ENCODE measurements at regions not wholly inside any gene's neighbourhood (a gene's known extent, or its start where the extent isn't known, plus 50 kb on each side); places are given as distances from the start of the nearest gene placed in this dataset.
"Not testable (repeated sequence)": the region's sequence is repeated elsewhere in the genome, so short reads cannot be mapped to it uniquely, and the experiment has no call there.

GRCh38 chr20:59460352-59460751 lies 144.0 kb upstream of the PHACTR3 start:
- DNase-seq (ENCODE audit: low read depth, low spot score), result no peak

- no peak for DNase-seq (ENCODE audit: low read depth, low spot score)
Measured at GRCh38 chr20:59461526-59461925, 142.8 kb upstream of the PHACTR3 start.

- DNase-seq (ENCODE audit: low read depth, low spot score), result no peak
Measured at GRCh38 chr20:59462249-59462648, 142.1 kb upstream of the PHACTR3 start.

- DNase-seq (ENCODE audit: low read depth, low spot score), result no peak
Measured at GRCh38 chr20:59463541-59463940, 140.8 kb upstream of the PHACTR3 start.

- no peak for DNase-seq (ENCODE audit: low read depth, low spot score)
Measured at GRCh38 chr20:59466107-59466815, 138.1 kb upstream of the PHACTR3 start.

- no peak for DNase-seq (ENCODE audit: low read depth, low spot score)
Measured at GRCh38 chr20:59468831-59469230, 135.5 kb upstream of the PHACTR3 start.

- DNase-seq (ENCODE audit: low read depth, low spot score), result no peak
Measured at GRCh38 chr20:59469267-59470252, 134.8 kb upstream of the PHACTR3 start.

GRCh38 chr20:59470521-59470920 lies 133.8 kb upstream of the PHACTR3 start:
- no peak for DNase-seq (ENCODE audit: low read depth, low spot score)

- no peak for DNase-seq (ENCODE audit: low read depth, low spot score)
Measured at GRCh38 chr20:59471653-59472421, 132.5 kb upstream of the PHACTR3 start.

GRCh38 chr20:59473742-59474141 lies 130.6 kb upstream of the PHACTR3 start:
- no peak for DNase-seq (ENCODE audit: low read depth, low spot score)

- DNase-seq (ENCODE audit: low read depth, low spot score), result no peak
Measured at GRCh38 chr20:59481067-59481466, 123.3 kb upstream of the PHACTR3 start.

- DNase-seq (ENCODE audit: low read depth, low spot score), result no peak
Measured at GRCh38 chr20:59481477-59482018, 122.8 kb upstream of the PHACTR3 start.

GRCh38 chr20:59482351-59483187 lies 121.8 kb upstream of the PHACTR3 start:
- DNase-seq (ENCODE audit: low read depth, low spot score), result no peak

GRCh38 chr20:59483481-59483880 lies 120.9 kb upstream of the PHACTR3 start:
- DNase-seq (ENCODE audit: low read depth, low spot score), result no peak

- DNase-seq (ENCODE audit: low read depth, low spot score), result no peak
Measured at GRCh38 chr20:59484228-59484627, 120.1 kb upstream of the PHACTR3 start.

- DNase-seq (ENCODE audit: low read depth, low spot score), result no peak
Measured at GRCh38 chr20:59485576-59486454, 118.5 kb upstream of the PHACTR3 start.

- DNase-seq (ENCODE audit: low read depth, low spot score), result not testable (repeated sequence)
Measured at GRCh38 chr20:59488459-59488858, 115.9 kb upstream of the PHACTR3 start.

- DNase-seq (ENCODE audit: low read depth, low spot score), result not testable (repeated sequence)
Measured at GRCh38 chr20:59490196-59491004, 113.9 kb upstream of the PHACTR3 start.

- no peak for DNase-seq (ENCODE audit: low read depth, low spot score)
Measured at GRCh38 chr20:59491884-59492283, 112.5 kb upstream of the PHACTR3 start.

All from astrocyte of the hippocampus (primary cell).